ENCODE measurements at regions not wholly inside any gene's neighbourhood (a gene's known extent, or its start where the extent isn't known, plus 50 kb on each side); places are given as distances from the start of the nearest gene placed in this dataset.

GRCh38 chr7:153939177-153939576 lies 113.0 kb upstream of the DPP6 start:
- no peak overlapping the region for H3K4me3 ChIP-seq (ENCODE audit: low read depth, low read length)

GRCh38 chr7:153939654-153940053 lies 112.5 kb upstream of the DPP6 start:
- no peak for DNase-seq (ENCODE audit: low read depth)
- no peak overlapping the region for H3K4me3 ChIP-seq (ENCODE audit: low read depth, low read length)
- TF ChIP-seq CTCF (IDR thresholded peaks at IDR 0.05; ENCODE audit: low read depth, low read length, missing control alignments), result no peak

More at GRCh38 chr7:153939177-153939576, 113.0 kb upstream of the DPP6 start:
- no peak for DNase-seq (ENCODE audit: low read depth)
- no peak for TF ChIP-seq CTCF (IDR thresholded peaks at IDR 0.05; ENCODE audit: low read depth, low read length, missing control alignments)

GRCh38 chr7:153941061-153941460 lies 111.1 kb upstream of the DPP6 start:
- no peak for TF ChIP-seq CTCF (IDR thresholded peaks at IDR 0.05; ENCODE audit: low read depth, low read length, missing control alignments)
- no peak for DNase-seq (ENCODE audit: low read depth)
- no peak overlapping the region for H3K4me3 ChIP-seq (ENCODE audit: low read depth, low read length)

GRCh38 chr7:153942036-153942435 lies 110.2 kb upstream of the DPP6 start:
- no peak for TF ChIP-seq CTCF (IDR thresholded peaks at IDR 0.05; ENCODE audit: low read depth, low read length, missing control alignments)
- no peak for DNase-seq (ENCODE audit: low read depth)
- H3K4me3 ChIP-seq (ENCODE audit: low read depth, low read length), result no peak overlapping the region

GRCh38 chr7:153943457-153943856 lies 108.7 kb upstream of the DPP6 start:
- no peak for TF ChIP-seq CTCF (IDR thresholded peaks at IDR 0.05; ENCODE audit: low read depth, low read length, missing control alignments)
- no peak for DNase-seq (ENCODE audit: low read depth)
- H3K4me3 ChIP-seq (ENCODE audit: low read depth, low read length), result no peak overlapping the region

- no peak for DNase-seq (ENCODE audit: low read depth)
- no peak overlapping the region for H3K4me3 ChIP-seq (ENCODE audit: low read depth, low read length)
- no peak for TF ChIP-seq CTCF (IDR thresholded peaks at IDR 0.05; ENCODE audit: low read depth, low read length, missing control alignments)
These were observed 108.3 kb upstream of the DPP6 start for GRCh38 chr7:153943861-153944260.

GRCh38 chr7:153948060-153948459 lies 104.1 kb upstream of the DPP6 start:
- no peak for DNase-seq (ENCODE audit: low read depth)
- TF ChIP-seq CTCF (IDR thresholded peaks at IDR 0.05; ENCODE audit: low read depth, low read length, missing control alignments), result no peak
- no peak overlapping the region for H3K4me3 ChIP-seq (ENCODE audit: low read depth, low read length)
